ENCODE measurements at regions not wholly inside any gene's neighbourhood (a gene's known extent, or its start where the extent isn't known, plus 50 kb on each side); places are given as distances from the start of the nearest gene placed in this dataset.

- H3K27ac Mint-ChIP-seq: no peak overlapping the region
- H3K4me3 Mint-ChIP-seq (ENCODE audit: low read depth): no peak overlapping the region
- no peak for DNase-seq (ENCODE audit: low spot score)
- intact Hi-C loops (cut with micrococcal nuclease): no loop called here
- peaks cover 23% of the 10 kb centered on the region for H3K27me3 Mint-ChIP-seq (ENCODE audit: low read depth)
- H3K4me1 Mint-ChIP-seq (ENCODE audit: low read depth): no peaks in the 10 kb centered on the region
- H3K36me3 Mint-ChIP-seq (ENCODE audit: low read depth): no peaks in the 10 kb centered on the region
- peaks cover 5% of the 10 kb centered on the region for H3K9me3 Mint-ChIP-seq
Measured at GRCh38 chr5:73284985-73285384, 112.0 kb downstream of the TMEM174 start.

GRCh38 chr5:73284220-73284795 lies 111.3 kb downstream of the TMEM174 start:
- intact Hi-C loops (cut with micrococcal nuclease): no loop called here
- Mint-ChIP-seq H3K36me3 (ENCODE audit: low read depth) (no peaks in the 10 kb centered on the region), H3K4me3 (ENCODE audit: low read depth) (no peak overlapping the region), H3K27ac (no peak overlapping the region), H3K27me3 (ENCODE audit: low read depth) (peaks cover 23% of the 10 kb centered on the region), H3K4me1 (ENCODE audit: low read depth) (no peaks in the 10 kb centered on the region), H3K9me3 (peaks cover 5% of the 10 kb centered on the region)
- no peak for DNase-seq (ENCODE audit: low spot score)

GRCh38 chr5:73282923-73283322 lies 109.9 kb downstream of the TMEM174 start:
- Mint-ChIP-seq H3K4me1 (ENCODE audit: low read depth) (no peaks in the 10 kb centered on the region), H3K4me3 (ENCODE audit: low read depth) (no peak overlapping the region), H3K36me3 (ENCODE audit: low read depth) (no peaks in the 10 kb centered on the region), H3K9me3 (peaks cover 5% of the 10 kb centered on the region), H3K27me3 (ENCODE audit: low read depth) (peaks cover 22% of the 10 kb centered on the region), H3K27ac (no peak overlapping the region)
- intact Hi-C loops (cut with micrococcal nuclease): no loop called here
- DNase-seq (ENCODE audit: low spot score): no peak

- Mint-ChIP-seq H3K27ac (no peak overlapping the region), H3K4me3 (ENCODE audit: low read depth) (no peak overlapping the region), H3K36me3 (ENCODE audit: low read depth) (no peaks in the 10 kb centered on the region), H3K4me1 (ENCODE audit: low read depth) (no peaks in the 10 kb centered on the region), H3K27me3 (ENCODE audit: low read depth) (peaks cover 25% of the 10 kb centered on the region), H3K9me3 (peaks cover 5% of the 10 kb centered on the region)
- no peak for DNase-seq (ENCODE audit: low spot score)
- intact Hi-C loops (cut with micrococcal nuclease): no loop called here
Measured at GRCh38 chr5:73282383-73282782, 109.4 kb downstream of the TMEM174 start.

- H3K27ac Mint-ChIP-seq: no peak overlapping the region
- peaks cover 29% of the 10 kb centered on the region for H3K27me3 Mint-ChIP-seq (ENCODE audit: low read depth)
- no peaks in the 10 kb centered on the region for H3K4me1 Mint-ChIP-seq (ENCODE audit: low read depth)
- DNase-seq (ENCODE audit: low spot score): no peak
- H3K9me3 Mint-ChIP-seq: no peaks in the 10 kb centered on the region
- H3K4me3 Mint-ChIP-seq (ENCODE audit: low read depth): no peak overlapping the region
- intact Hi-C loops (cut with micrococcal nuclease): no loop called here
- no peaks in the 10 kb centered on the region for H3K36me3 Mint-ChIP-seq (ENCODE audit: low read depth)
Measured at GRCh38 chr5:73280821-73281746, 108.1 kb downstream of the TMEM174 start.

GRCh38 chr5:73280386-73280785 lies 107.4 kb downstream of the TMEM174 start:
- intact Hi-C loops (cut with micrococcal nuclease): no loop called here
- Mint-ChIP-seq H3K27me3 (ENCODE audit: low read depth) (peaks cover 31% of the 10 kb centered on the region), H3K9me3 (no peaks in the 10 kb centered on the region), H3K4me1 (ENCODE audit: low read depth) (no peaks in the 10 kb centered on the region), H3K27ac (no peak overlapping the region), H3K36me3 (ENCODE audit: low read depth) (no peaks in the 10 kb centered on the region), H3K4me3 (ENCODE audit: low read depth) (no peak overlapping the region)
- no peak for DNase-seq (ENCODE audit: low spot score)

DNA sequence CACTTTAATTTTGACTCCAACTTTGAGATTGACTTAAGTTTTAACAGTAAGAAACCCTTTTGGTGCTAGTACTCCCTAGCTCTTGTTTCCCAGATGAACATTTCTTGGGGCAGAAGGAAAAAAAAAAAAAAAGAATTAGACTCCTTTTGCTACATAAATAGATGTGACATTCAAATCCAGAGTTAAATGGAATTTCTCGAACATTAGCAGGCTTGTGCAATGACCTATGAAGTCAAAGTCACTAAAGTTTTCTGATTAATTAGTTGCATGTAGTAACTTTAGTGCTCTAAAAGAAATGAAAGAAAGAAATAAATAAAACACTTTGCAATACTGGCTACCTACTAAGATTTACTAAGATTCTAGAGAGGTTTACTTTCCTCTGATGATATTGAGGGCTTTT lies 106.8 kb downstream of the TMEM174 start:
- intact Hi-C loops (cut with micrococcal nuclease): no loop called here
- Mint-ChIP-seq H3K9me3 (no peaks in the 10 kb centered on the region), H3K27me3 (ENCODE audit: low read depth) (peaks cover 31% of the 10 kb centered on the region), H3K36me3 (ENCODE audit: low read depth) (no peaks in the 10 kb centered on the region), H3K4me1 (ENCODE audit: low read depth) (no peaks in the 10 kb centered on the region), H3K4me3 (ENCODE audit: low read depth) (no peak overlapping the region), H3K27ac (no peak overlapping the region)
- DNase-seq (ENCODE audit: low spot score): no peak

- no peak overlapping the region for H3K4me3 Mint-ChIP-seq (ENCODE audit: low read depth)
- no peaks in the 10 kb centered on the region for H3K9me3 Mint-ChIP-seq
- H3K4me1 Mint-ChIP-seq (ENCODE audit: low read depth): no peaks in the 10 kb centered on the region
- no peak overlapping the region for H3K27ac Mint-ChIP-seq
- intact Hi-C loops (cut with micrococcal nuclease): no loop called here
- H3K27me3 Mint-ChIP-seq (ENCODE audit: low read depth): peaks cover 32% of the 10 kb centered on the region
- H3K36me3 Mint-ChIP-seq (ENCODE audit: low read depth): no peaks in the 10 kb centered on the region
- DNase-seq (ENCODE audit: low spot score): no peak
Measured at GRCh38 chr5:73278693-73279092, 105.7 kb downstream of the TMEM174 start.

DNA sequence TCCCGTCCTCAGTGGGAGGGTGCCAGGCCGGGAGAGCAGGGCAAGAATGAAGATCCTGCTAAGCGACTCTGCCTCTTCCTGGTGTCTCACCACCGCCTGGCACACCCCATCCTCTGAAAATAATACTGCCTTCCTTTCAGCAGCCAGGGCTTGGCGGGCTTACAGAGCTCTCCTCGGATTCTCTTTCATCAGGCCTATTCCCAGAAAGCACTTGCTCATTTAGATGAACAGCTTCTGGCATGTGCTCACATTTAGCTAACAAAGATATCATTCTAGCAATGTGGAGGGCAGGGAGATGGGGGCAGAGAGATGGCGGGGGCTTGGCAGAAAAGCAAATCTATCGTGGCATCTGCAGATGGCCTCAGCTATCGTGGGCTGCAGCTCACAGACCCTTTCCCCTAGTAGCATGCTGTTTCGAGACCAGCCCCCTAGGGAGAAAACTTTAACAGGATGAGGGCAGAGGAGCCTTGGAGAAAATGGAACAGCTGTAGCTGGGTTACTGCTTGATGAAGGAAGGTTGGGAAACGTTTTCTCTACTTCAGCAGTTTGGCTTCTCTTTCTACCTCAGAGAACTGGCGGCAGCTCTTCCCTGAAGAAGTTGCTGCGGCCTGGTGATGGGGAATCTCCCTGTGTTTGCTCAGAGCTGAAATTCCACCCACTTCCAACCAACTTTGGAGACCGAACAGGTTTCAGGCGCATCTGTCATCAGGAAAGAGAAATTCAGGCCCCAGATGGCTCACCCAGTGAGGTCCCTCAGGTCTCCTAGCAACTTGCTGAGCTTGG lies 102.1 kb downstream of the TMEM174 start:
- intact Hi-C loops (cut with micrococcal nuclease): no loop called here
- H3K36me3 Mint-ChIP-seq (ENCODE audit: low read depth): no peaks in the 10 kb centered on the region
- DNase-seq (ENCODE audit: low spot score): no peak
- no peak overlapping the region for H3K4me3 Mint-ChIP-seq (ENCODE audit: low read depth)
- H3K4me1 Mint-ChIP-seq (ENCODE audit: low read depth): no peaks in the 10 kb centered on the region
- H3K27me3 Mint-ChIP-seq (ENCODE audit: low read depth): peaks cover 22% of the 10 kb centered on the region
- H3K9me3 Mint-ChIP-seq: no peaks in the 10 kb centered on the region
- H3K27ac Mint-ChIP-seq: no peak overlapping the region

GRCh38 chr5:73274121-73274520 lies 101.1 kb downstream of the TMEM174 start:
- peaks cover 18% of the 10 kb centered on the region for H3K27me3 Mint-ChIP-seq (ENCODE audit: low read depth)
- H3K4me1 Mint-ChIP-seq (ENCODE audit: low read depth): no peaks in the 10 kb centered on the region

DNA sequence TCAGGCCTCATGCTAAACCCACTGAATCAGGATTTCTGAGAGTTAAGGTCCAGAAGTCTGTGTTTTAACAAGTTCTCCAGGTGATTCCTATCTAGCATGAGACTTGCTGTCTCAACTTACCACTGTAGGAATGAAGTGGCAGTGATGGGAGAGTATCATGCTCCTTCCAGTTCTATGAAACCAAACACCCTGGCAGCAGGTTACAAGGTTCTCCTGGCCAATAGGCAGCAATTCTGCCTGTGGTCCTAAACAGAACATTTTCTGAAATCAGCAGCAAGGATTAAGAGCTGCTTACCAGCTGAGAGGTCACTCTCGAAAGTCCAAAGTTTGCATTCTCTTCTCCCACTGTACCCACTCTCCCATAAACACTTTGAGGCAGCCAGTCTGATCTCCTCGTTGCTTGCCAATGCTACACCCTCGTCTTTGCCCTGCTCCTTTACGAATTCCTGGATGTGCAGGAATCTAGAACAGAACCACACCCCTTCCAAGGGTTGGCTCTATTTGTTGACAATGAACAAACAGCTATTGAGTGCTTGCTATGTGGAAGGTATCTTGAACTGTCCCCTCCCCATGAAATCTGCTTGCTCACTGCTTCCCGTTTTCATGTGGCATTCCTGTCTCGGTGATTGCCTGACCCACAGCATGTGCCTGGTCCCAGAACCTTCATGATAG lies 100.5 kb downstream of the TMEM174 start:
- no peaks in the 10 kb centered on the region for H3K4me1 Mint-ChIP-seq (ENCODE audit: low read depth)
- peaks cover 18% of the 10 kb centered on the region for H3K27me3 Mint-ChIP-seq (ENCODE audit: low read depth)
- H3K27ac Mint-ChIP-seq: no peak overlapping the region
- no peak for DNase-seq (ENCODE audit: low spot score)
- H3K9me3 Mint-ChIP-seq: no peaks in the 10 kb centered on the region
- intact Hi-C loops (cut with micrococcal nuclease): no loop called here
- H3K36me3 Mint-ChIP-seq (ENCODE audit: low read depth): no peaks in the 10 kb centered on the region
- H3K4me3 Mint-ChIP-seq (ENCODE audit: low read depth): no peak overlapping the region

More at GRCh38 chr5:73274121-73274520, 101.1 kb downstream of the TMEM174 start:
- Mint-ChIP-seq H3K27ac (no peak overlapping the region), H3K36me3 (ENCODE audit: low read depth) (no peaks in the 10 kb centered on the region), H3K4me3 (ENCODE audit: low read depth) (no peak overlapping the region), H3K9me3 (no peaks in the 10 kb centered on the region)
- intact Hi-C loops (cut with micrococcal nuclease): no loop called here
- no peak for DNase-seq (ENCODE audit: low spot score)

GRCh38 chr5:73272351-73272750 lies 99.4 kb downstream of the TMEM174 start:
- no peaks in the 10 kb centered on the region for H3K9me3 Mint-ChIP-seq
- H3K27me3 Mint-ChIP-seq (ENCODE audit: low read depth): peaks cover 15% of the 10 kb centered on the region
- DNase-seq (ENCODE audit: low spot score): no peak
- H3K4me1 Mint-ChIP-seq (ENCODE audit: low read depth): no peaks in the 10 kb centered on the region
- H3K27ac Mint-ChIP-seq: no peak overlapping the region
- no peaks in the 10 kb centered on the region for H3K36me3 Mint-ChIP-seq (ENCODE audit: low read depth)
- intact Hi-C loops (cut with micrococcal nuclease): no loop called here
- no peak overlapping the region for H3K4me3 Mint-ChIP-seq (ENCODE audit: low read depth)

Measured in activated T-helper 2 cell treated with anti-CD3 and anti-CD28 coated beads, Interferon-gamma antibody, Interleukin-2, Interleukin-4, amounts not matched to agents 10 μg/mL and 5 μg/mL and 100 μg/mL, durations not matched to agents 14 hours and 24 hours and 36 hours (primary cell).